ENCODE measurements at regions not wholly inside any gene's neighbourhood (a gene's known extent, or its start where the extent isn't known, plus 50 kb on each side); places are given as distances from the start of the nearest gene placed in this dataset.

GRCh38 chr5:159704160-159704559 is 212.1 kb upstream of the ADRA1B start:
- H3K4me3 ChIP-seq (ENCODE audit: low read length): no peak overlapping the region
- H3K9ac ChIP-seq (ENCODE audit: low read length): no peak overlapping the region
- H3K4me1 ChIP-seq (ENCODE audit: control insufficient read depth, insufficient read depth, low read length): no peaks in the 10 kb centered on the region
- no peaks in the 10 kb centered on the region for H3K36me3 ChIP-seq (ENCODE audit: control insufficient read depth, insufficient read depth, low read length)
- no peaks in the 10 kb centered on the region for H3K27me3 ChIP-seq (ENCODE audit: control insufficient read depth, insufficient read depth, low read length)
- no peaks in the 10 kb centered on the region for H3K9me3 ChIP-seq (ENCODE audit: control insufficient read depth, low read length)

- Histone ChIP-seq H3K9ac (ENCODE audit: low read length) (no peak overlapping the region), H3K9me3 (ENCODE audit: control insufficient read depth, low read length) (no peaks in the 10 kb centered on the region), H3K4me1 (ENCODE audit: control insufficient read depth, insufficient read depth, low read length) (no peaks in the 10 kb centered on the region), H3K27me3 (ENCODE audit: control insufficient read depth, insufficient read depth, low read length) (no peaks in the 10 kb centered on the region), H3K36me3 (ENCODE audit: control insufficient read depth, insufficient read depth, low read length) (no peaks in the 10 kb centered on the region), H3K4me3 (ENCODE audit: low read length) (no peak overlapping the region)
Measured at GRCh38 chr5:159705948-159706347, 210.3 kb upstream of the ADRA1B start.

GRCh38 chr5:159708090-159708489 is 208.2 kb upstream of the ADRA1B start:
- Histone ChIP-seq H3K4me1 (ENCODE audit: control insufficient read depth, insufficient read depth, low read length) (no peaks in the 10 kb centered on the region), H3K4me3 (ENCODE audit: low read length) (no peak overlapping the region), H3K27me3 (ENCODE audit: control insufficient read depth, insufficient read depth, low read length) (no peaks in the 10 kb centered on the region), H3K36me3 (ENCODE audit: control insufficient read depth, insufficient read depth, low read length) (no peaks in the 10 kb centered on the region), H3K9ac (ENCODE audit: low read length) (no peak overlapping the region), H3K9me3 (ENCODE audit: control insufficient read depth, low read length) (no peaks in the 10 kb centered on the region)

GRCh38 chr5:159712672-159713071 is 203.6 kb upstream of the ADRA1B start:
- Histone ChIP-seq H3K4me1 (ENCODE audit: control insufficient read depth, insufficient read depth, low read length) (no peaks in the 10 kb centered on the region), H3K36me3 (ENCODE audit: control insufficient read depth, insufficient read depth, low read length) (no peaks in the 10 kb centered on the region), H3K4me3 (ENCODE audit: low read length) (no peak overlapping the region), H3K27me3 (ENCODE audit: control insufficient read depth, insufficient read depth, low read length) (no peaks in the 10 kb centered on the region), H3K9ac (ENCODE audit: low read length) (no peak overlapping the region), H3K9me3 (ENCODE audit: control insufficient read depth, low read length) (no peaks in the 10 kb centered on the region)

- Histone ChIP-seq H3K4me1 (ENCODE audit: control insufficient read depth, insufficient read depth, low read length) (no peaks in the 10 kb centered on the region), H3K9me3 (ENCODE audit: control insufficient read depth, low read length) (no peaks in the 10 kb centered on the region), H3K27me3 (ENCODE audit: control insufficient read depth, insufficient read depth, low read length) (no peaks in the 10 kb centered on the region), H3K9ac (ENCODE audit: low read length) (no peak overlapping the region), H3K36me3 (ENCODE audit: control insufficient read depth, insufficient read depth, low read length) (no peaks in the 10 kb centered on the region), H3K4me3 (ENCODE audit: low read length) (no peak overlapping the region)
Measured at GRCh38 chr5:159713254-159713653, 203.0 kb upstream of the ADRA1B start.

GRCh38 chr5:159713773-159714172 is 202.5 kb upstream of the ADRA1B start:
- no peaks in the 10 kb centered on the region for H3K27me3 ChIP-seq (ENCODE audit: control insufficient read depth, insufficient read depth, low read length)
- H3K4me1 ChIP-seq (ENCODE audit: control insufficient read depth, insufficient read depth, low read length): no peaks in the 10 kb centered on the region
- no peak overlapping the region for H3K9ac ChIP-seq (ENCODE audit: low read length)
- no peak overlapping the region for H3K4me3 ChIP-seq (ENCODE audit: low read length)
- no peaks in the 10 kb centered on the region for H3K9me3 ChIP-seq (ENCODE audit: control insufficient read depth, low read length)
- no peaks in the 10 kb centered on the region for H3K36me3 ChIP-seq (ENCODE audit: control insufficient read depth, insufficient read depth, low read length)

GRCh38 chr5:159725475-159725874 is 190.8 kb upstream of the ADRA1B start:
- H3K4me1 ChIP-seq (ENCODE audit: control insufficient read depth, insufficient read depth, low read length): no peaks in the 10 kb centered on the region
- H3K9me3 ChIP-seq (ENCODE audit: control insufficient read depth, low read length): no peaks in the 10 kb centered on the region
- H3K4me3 ChIP-seq (ENCODE audit: low read length): no peak overlapping the region
- no peaks in the 10 kb centered on the region for H3K36me3 ChIP-seq (ENCODE audit: control insufficient read depth, insufficient read depth, low read length)
- no peak overlapping the region for H3K9ac ChIP-seq (ENCODE audit: low read length)
- no peaks in the 10 kb centered on the region for H3K27me3 ChIP-seq (ENCODE audit: control insufficient read depth, insufficient read depth, low read length)

GRCh38 chr5:159727167-159727566 is 189.1 kb upstream of the ADRA1B start:
- no peak overlapping the region for H3K9ac ChIP-seq (ENCODE audit: low read length)
- no peak overlapping the region for H3K4me3 ChIP-seq (ENCODE audit: low read length)
- H3K36me3 ChIP-seq (ENCODE audit: control insufficient read depth, insufficient read depth, low read length): no peaks in the 10 kb centered on the region
- no peaks in the 10 kb centered on the region for H3K9me3 ChIP-seq (ENCODE audit: control insufficient read depth, low read length)
- H3K27me3 ChIP-seq (ENCODE audit: control insufficient read depth, insufficient read depth, low read length): no peaks in the 10 kb centered on the region
- H3K4me1 ChIP-seq (ENCODE audit: control insufficient read depth, insufficient read depth, low read length): no peaks in the 10 kb centered on the region

- Histone ChIP-seq H3K36me3 (ENCODE audit: control insufficient read depth, insufficient read depth, low read length) (no peaks in the 10 kb centered on the region), H3K4me1 (ENCODE audit: control insufficient read depth, insufficient read depth, low read length) (no peaks in the 10 kb centered on the region), H3K9ac (ENCODE audit: low read length) (no peak overlapping the region), H3K27me3 (ENCODE audit: control insufficient read depth, insufficient read depth, low read length) (no peaks in the 10 kb centered on the region), H3K4me3 (ENCODE audit: low read length) (no peak overlapping the region), H3K9me3 (ENCODE audit: control insufficient read depth, low read length) (no peaks in the 10 kb centered on the region)
Measured at GRCh38 chr5:159730285-159730684, 186.0 kb upstream of the ADRA1B start.

GRCh38 chr5:159732220-159732619 is 184.1 kb upstream of the ADRA1B start:
- Histone ChIP-seq H3K27me3 (ENCODE audit: control insufficient read depth, insufficient read depth, low read length) (no peaks in the 10 kb centered on the region), H3K9ac (ENCODE audit: low read length) (no peak overlapping the region), H3K36me3 (ENCODE audit: control insufficient read depth, insufficient read depth, low read length) (no peaks in the 10 kb centered on the region), H3K4me3 (ENCODE audit: low read length) (no peak overlapping the region), H3K4me1 (ENCODE audit: control insufficient read depth, insufficient read depth, low read length) (no peaks in the 10 kb centered on the region), H3K9me3 (ENCODE audit: control insufficient read depth, low read length) (no peaks in the 10 kb centered on the region)

- Histone ChIP-seq H3K36me3 (ENCODE audit: control insufficient read depth, insufficient read depth, low read length) (no peaks in the 10 kb centered on the region), H3K4me3 (ENCODE audit: low read length) (no peak overlapping the region), H3K4me1 (ENCODE audit: control insufficient read depth, insufficient read depth, low read length) (no peaks in the 10 kb centered on the region), H3K27me3 (ENCODE audit: control insufficient read depth, insufficient read depth, low read length) (no peaks in the 10 kb centered on the region), H3K9me3 (ENCODE audit: control insufficient read depth, low read length) (no peaks in the 10 kb centered on the region), H3K9ac (ENCODE audit: low read length) (no peak overlapping the region)
Measured at GRCh38 chr5:159734366-159734765, 181.9 kb upstream of the ADRA1B start.

- no peaks in the 10 kb centered on the region for H3K9me3 ChIP-seq (ENCODE audit: control insufficient read depth, low read length)
- H3K9ac ChIP-seq (ENCODE audit: low read length): no peak overlapping the region
- H3K4me3 ChIP-seq (ENCODE audit: low read length): no peak overlapping the region
- no peaks in the 10 kb centered on the region for H3K36me3 ChIP-seq (ENCODE audit: control insufficient read depth, insufficient read depth, low read length)
- no peaks in the 10 kb centered on the region for H3K27me3 ChIP-seq (ENCODE audit: control insufficient read depth, insufficient read depth, low read length)
- no peaks in the 10 kb centered on the region for H3K4me1 ChIP-seq (ENCODE audit: control insufficient read depth, insufficient read depth, low read length)
Measured at GRCh38 chr5:159735036-159735435, 181.2 kb upstream of the ADRA1B start.

Measured in mucosa of stomach (tissue), 1 donor.